Stimulated activated CD8-positive, alpha-beta memory T cell treated with anti-CD3 and anti-CD28 coated beads, Interleukin-4, amount 100 ng/mL, for 1 hour (primary cell): ENCODE measurements at regions not wholly inside any gene's neighbourhood (a gene's known extent, or its start where the extent isn't known, plus 50 kb on each side); places are given as distances from the start of the nearest gene placed in this dataset.
"Not testable (repeated sequence)": the region's sequence is repeated elsewhere in the genome, so short reads cannot be mapped to it uniquely, and the experiment has no call there.

Experiments
- DNase-seq, 2 donors: peaks; one replicate each; pipeline ENCODE4 v3.0.0-alpha.2; 2020; ENCODE audit warnings: low read depth in 2 of 2, low spot score in 1 of 2

DNA sequence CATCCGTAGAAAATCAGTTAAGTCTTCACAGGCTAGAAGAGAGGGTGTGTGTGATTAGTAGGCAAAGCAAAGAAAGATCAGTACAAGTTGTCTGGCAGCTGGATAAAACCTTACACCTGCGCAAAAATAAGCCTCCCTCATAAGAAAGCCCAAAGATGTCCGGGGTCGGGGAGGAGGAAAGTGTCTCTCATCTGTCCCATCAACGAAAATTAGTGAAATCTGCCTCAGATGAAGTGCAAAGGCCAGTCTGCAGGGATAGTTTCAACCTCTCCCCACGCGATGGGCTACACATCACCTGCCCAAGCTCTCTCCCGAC lies 333.9 kb downstream of the SRGAP2C start:
- no peak for DNase-seq

DNA sequence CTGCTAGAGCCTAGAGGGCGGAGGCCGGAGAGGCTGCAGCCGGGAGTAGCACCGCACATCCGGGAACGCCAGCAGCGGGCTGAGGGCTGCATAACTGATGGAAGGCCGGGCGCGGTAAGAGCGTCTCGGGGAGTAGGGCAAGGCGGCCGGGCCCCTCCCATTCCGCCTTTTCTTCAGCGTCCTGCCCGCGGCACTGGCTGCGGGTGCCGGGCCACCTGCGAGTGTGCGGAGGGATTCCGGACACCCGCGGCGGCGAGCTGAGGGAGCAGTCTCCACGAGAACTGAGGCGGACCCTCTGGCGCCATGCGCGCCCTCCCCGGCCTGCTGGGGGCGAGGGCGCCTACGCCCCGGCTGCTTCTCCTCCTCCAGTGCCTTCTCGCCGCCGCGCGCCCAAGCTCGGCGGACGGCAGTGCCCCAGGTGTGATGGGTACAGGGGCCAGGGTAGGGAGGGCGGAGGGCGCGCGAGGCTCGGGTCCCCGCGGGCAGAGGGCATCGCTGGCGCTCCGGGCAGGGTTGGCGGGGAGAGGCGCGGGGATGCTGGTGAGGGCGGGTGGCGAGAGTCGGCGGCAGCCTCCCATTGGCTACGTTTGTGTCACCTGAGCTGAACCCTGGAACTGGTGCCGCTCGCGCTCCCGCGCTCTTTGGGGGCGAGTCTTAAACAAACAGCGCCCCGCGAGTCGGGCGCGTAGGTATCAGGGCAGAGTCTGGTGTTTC lies 334.4 kb downstream of the SRGAP2C start:
- DNase-seq: peak; percentile 56 to 72

- DNase-seq: not testable (repeated sequence)
These were observed 335.0 kb downstream of the SRGAP2C start for GRCh38 chr1:121519756-121520286.

GRCh38 chr1:121522061-121522759 lies 337.4 kb downstream of the SRGAP2C start:
- DNase-seq: no peak

GRCh38 chr1:121523112-121523511 lies 338.3 kb downstream of the SRGAP2C start:
- not testable (repeated sequence) for DNase-seq

DNA sequence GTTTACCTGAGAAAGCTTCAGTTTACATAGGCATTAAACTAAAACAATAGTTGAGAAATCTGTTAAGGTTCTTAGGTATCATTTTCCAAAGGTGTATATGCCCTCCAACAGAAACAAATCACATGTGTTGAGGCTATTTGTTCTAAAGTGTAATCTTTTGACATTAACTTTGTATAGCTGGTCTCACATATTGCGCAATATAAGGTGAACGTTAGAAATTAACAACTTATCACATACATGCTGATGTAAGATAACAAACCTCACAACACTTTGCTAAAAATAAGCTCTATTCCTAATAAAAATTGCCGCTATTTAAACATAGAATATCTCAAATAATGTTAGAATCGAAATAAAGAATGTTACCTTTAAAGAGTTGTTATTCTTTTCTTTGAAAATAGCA lies 340.6 kb downstream of the SRGAP2C start:
- no peak for DNase-seq

DNA sequence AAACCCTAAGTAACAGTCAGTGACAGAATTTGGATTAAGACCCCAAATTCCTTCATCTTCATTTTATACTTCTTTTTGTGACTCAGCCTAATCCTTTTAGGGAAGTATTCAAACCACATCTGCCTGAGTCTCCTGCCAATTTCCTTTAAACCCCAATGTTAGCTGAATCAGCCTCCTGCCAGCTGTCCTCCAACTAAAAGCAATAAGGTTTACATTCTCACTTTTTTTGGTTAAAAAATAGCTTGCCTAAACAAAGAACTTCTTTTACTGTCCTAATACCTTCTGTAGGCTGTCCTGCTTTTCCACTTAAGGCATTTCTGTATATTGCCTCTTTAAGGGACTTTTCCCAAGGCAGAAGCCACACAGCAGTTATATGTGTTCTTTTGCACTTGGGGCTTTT lies 344.2 kb downstream of the SRGAP2C start:
- DNase-seq: not testable (repeated sequence)

- not testable (repeated sequence) for DNase-seq
These were observed 345.3 kb downstream of the SRGAP2C start for GRCh38 chr1:121530026-121530425.

DNA sequence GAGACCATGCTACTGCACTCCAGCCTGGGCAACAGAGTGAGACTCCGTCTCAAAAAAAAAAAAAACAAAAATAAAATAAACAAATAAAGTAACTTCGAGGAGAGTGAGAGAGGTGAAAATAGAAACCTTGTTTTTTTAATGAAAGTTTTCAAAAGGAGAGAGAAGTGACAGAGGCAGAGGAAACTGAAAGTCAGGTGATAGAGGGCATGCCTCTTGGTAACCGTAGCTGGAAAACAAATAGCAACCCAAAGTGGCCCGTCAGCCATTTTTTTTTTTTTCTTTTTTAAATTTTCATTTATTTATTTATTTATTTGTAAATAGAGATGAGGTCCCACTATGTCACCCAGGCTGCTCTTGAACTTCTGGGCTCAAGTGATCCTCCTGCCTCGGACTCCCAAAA lies 347.0 kb downstream of the SRGAP2C start:
- not testable (repeated sequence) for DNase-seq

- DNase-seq: not testable (repeated sequence)
These were observed 353.4 kb downstream of the SRGAP2C start for GRCh38 chr1:121538148-121538547.

GRCh38 chr1:121538943-121539575 lies 354.3 kb downstream of the SRGAP2C start:
- DNase-seq: no peak

DNA sequence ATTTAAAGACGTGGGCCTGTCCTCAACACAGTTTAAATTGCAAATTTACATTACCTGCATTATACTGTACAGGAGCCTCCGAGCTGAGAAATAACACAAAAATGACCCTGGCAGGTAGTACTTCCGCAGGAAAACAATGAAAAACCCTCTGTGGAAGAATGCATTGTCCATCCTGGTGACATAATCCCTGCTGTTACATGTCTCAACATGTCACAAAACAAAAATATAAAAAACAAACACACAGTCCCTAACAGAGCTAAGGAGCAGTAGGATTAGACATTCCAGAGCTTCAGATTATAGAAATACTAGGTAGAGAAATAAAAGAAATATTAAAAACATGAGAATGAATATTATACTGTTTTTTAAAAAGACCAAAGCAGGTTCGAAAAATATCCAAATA lies 359.2 kb downstream of the SRGAP2C start:
- not testable (repeated sequence) for DNase-seq

DNA sequence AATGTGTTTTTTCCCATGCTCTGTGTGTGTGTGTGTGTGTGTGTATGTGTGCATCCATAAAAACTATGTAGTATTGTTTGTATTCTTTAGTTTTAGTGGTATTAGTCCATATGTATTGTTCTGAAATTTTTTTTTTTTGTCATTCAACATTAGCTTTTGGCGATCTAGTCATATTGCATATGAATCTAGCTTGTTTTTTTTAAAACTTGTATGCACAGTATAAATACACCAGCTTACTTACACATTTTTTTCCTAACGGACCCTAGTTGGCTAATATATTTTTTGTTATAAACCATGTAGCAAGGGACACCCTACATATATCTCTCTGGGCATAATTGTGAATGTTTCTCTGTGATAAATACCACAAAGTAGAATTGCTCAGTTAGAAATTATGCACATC lies 359.7 kb downstream of the SRGAP2C start:
- DNase-seq: no peak

DNA sequence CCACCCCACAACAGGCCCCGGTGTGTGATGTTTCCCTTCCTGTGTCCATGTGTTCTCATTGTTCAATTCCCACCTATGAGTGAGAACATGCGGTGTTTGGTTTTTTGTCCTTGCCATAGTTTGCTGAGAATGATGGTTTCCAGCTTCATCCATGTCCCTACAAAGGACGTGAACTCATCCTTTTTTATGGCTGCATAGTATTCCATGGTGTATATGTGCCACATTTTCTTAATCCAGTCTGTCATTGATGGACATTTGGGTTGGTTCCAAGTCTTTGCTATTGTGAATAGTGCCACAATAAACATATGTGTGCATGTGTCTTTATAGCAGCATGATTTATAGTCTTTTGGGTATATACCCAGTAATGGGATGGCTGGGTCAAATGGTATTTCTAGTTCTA lies 361.1 kb downstream of the SRGAP2C start:
- DNase-seq: not testable (repeated sequence)

DNA sequence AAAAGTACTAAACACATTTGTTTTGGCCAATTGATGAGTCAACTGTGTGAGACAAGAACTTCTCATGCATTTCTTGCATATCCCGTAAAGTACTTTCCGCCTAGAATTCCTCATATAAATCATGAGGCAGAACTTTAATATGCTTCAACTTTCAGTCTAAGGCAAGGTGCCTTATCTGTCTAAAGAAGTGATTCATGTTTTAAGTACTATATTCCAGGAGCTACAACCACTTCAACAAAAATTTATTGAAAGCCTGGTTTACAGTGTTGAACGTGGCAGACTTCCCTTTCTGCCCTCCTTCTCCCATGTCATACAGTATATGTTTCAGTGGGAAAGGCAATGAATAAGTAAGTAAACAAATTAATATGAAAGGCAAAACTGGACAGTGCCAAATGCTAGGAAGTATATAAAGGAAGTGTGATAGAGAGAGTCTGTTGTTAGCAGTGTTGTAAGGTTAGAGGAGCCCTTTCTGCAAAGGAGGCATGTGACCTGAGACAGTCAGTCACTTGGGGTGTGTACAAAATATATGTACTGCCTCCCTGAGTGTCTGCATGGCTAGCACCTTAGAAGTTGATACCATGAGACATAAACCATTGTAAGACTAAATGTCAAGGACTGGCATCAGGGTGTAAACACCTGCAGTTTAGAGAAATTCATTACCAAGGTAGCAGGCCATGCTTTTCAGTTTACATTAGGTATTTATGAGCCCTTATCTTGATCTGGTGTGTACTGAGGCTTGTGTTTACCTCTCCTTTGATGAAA lies 362.2 kb downstream of the SRGAP2C start:
- DNase-seq: no peak

DNA sequence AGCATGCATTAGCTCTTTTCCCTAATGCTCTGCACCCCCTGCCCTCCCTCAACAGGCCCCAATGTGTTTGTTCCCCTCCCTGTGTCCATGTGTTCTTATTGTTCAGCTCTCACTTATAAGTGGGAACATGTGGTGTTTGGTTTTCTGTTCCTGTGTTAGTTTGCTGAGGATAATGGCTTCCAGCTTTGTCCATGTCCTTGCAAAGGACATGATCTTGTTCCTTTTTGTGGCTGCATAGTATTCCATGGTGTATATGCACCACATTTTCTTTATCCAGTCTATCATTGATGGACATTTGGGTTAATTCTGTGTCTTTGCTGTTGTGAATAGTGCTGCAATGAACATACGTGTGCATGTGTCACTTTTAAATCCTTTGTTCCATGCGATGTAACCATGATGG lies 363.0 kb downstream of the SRGAP2C start:
- DNase-seq: not testable (repeated sequence)

DNA sequence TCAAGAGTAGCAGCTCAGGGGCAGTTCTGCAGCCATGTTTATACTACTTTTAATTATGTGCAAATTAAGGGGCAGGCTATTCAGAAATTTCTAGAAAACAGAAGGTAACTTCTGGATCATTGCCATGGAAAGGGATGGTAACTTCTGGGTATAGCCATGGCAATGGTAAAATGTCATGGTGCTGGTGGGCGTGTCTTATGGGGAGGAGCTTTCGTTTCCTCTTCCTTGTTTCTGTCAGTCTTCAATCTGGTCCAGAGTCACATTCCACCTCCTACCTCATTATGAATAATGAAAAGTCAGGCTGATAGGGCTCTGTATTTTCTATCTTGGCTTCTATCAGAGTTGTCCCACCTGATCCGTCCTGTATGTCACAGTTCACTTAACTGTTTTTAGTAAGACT lies 366.0 kb downstream of the SRGAP2C start:
- not testable (repeated sequence) for DNase-seq

GRCh38 chr1:121551491-121551890 lies 366.7 kb downstream of the SRGAP2C start:
- DNase-seq: not testable (repeated sequence)

DNA sequence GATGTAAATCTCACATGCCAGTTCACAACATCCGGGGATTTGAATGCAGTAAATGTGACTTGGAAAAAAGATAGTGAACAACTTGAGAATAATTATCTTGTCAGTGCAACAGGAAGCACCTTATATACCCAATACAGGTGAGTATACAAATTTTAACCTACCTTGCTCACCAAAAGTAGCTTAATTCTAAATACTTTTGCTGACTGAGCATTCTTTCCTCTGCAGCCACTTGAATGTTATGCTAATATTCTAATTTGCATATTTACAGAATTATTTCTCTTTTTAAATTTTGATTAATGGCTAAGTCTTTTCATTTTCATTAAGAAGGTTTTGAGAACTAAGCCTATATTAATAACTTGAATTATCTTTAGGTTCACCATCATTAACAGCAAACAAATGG lies 371.8 kb downstream of the SRGAP2C start:
- not testable (repeated sequence) for DNase-seq

DNA sequence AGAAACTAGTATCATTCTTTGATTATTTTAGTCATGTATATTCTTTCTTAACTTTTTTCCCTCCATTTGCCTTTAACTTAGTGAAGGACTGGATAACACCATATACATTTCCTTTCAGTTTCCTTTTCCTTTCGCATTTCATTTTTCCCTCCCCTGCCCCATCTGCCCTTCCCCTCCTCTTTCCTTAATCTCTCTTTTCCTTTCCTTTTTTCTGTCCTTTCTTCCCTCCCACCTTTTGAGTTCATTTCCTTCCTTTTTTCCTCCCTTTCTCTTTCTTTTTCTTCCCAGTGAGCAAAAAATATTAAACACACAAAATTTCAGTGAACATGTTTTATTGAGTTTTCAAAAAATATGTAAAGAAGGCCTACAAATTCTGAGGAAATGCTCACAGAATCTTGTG lies 373.3 kb downstream of the SRGAP2C start:
- DNase-seq: not testable (repeated sequence)

DNA sequence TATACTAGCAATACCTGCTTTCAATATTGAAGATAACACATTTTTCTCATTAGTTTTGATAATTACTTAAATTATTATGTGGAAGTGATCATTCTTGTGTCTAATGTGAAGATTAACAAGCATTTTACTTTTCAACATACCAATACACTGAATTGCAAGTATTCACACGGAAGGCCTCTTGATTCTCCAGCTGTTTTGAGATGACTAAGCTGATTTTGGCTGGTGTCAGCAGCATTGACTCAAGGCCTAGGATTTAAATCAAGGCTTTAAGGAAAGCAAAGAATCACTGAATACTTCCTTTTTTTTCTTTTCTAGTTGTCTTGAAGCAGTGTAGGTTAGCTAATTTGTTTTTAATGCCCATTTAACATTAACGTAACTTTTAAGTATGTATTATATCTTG lies 373.7 kb downstream of the SRGAP2C start:
- no peak for DNase-seq
